Muscle of back (tissue), 3 donors: ENCODE measurements at regions not wholly inside any gene's neighbourhood (a gene's known extent, or its start where the extent isn't known, plus 50 kb on each side); places are given as distances from the start of the nearest gene placed in this dataset.
"Not testable (repeated sequence)": the region's sequence is repeated elsewhere in the genome, so short reads cannot be mapped to it uniquely, and the experiment has no call there.

Source experiments
- DNase-seq, 3 donors: peaks; one replicate each; pipeline versions ENCODE4 v3.0.0 to v3.0.0-alpha.2; 2013

GRCh38 chr13:62119739-62120700 lies 704.4 kb upstream of the PCDH20 start:
- DNase-seq, result peak; percentile 11 to 35 (median 15)

DNA sequence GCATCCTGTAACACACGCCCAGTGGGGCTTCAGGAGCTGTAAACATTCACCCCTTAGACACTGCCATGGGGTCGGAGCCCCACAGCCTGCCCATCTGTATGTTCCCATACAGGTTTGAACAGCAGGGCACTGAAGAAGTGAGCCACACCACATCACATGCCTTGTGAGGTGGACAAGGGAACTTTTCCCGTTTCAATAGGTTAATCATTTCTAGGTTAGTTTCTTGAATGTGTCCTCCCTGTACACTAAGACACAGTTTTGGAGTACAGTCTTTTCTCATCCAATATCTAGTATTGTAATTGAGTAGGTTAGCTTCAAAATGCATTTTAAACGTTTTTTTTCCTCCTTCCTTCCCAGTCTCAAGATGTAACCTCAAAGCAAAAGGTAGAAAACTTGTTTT lies 700.2 kb upstream of the PCDH20 start:
- no peak for DNase-seq

- no peak for DNase-seq
Observed at GRCh38 chr13:62113179-62113578, 697.5 kb upstream of the PCDH20 start.

GRCh38 chr13:62110079-62110478 lies 694.4 kb upstream of the PCDH20 start:
- no peak for DNase-seq

DNA sequence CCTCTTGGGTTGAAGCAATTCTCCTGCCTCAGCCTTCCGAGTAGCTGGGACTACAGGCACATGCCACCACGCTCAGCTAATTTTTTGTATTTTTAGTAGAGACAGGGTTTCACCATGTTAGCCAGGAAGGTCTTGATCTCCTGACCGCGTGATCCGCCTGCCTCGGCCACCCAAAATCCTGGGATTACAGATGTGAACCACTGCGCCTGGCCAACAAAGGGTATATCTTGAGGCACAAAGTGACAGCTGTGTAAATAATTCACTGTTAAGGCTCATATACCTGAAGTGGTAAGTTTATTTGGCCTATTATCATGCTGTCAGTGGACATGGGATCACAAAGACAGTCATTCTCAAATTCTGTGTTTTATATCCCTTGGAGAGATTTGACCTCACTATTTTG lies 688.5 kb upstream of the PCDH20 start:
- DNase-seq, result not testable (repeated sequence)

DNA sequence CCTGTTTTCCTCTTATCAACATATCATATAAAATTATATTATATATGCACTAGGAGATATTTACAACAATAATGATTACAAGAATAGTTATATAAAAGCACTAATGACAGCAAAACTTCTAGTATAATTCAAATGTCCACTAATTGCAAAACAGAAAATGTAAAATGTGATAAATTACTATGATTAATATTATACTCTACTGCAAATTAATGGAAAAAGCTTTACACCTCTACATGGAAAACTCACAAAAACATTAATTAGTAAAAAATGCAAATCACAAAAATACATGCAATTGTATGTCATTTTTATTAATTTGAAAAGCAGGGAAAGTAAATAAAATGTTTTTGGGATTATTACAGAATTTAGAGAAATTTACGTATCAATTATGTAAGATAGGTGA lies 681.0 kb upstream of the PCDH20 start:
- no peak for DNase-seq

DNA sequence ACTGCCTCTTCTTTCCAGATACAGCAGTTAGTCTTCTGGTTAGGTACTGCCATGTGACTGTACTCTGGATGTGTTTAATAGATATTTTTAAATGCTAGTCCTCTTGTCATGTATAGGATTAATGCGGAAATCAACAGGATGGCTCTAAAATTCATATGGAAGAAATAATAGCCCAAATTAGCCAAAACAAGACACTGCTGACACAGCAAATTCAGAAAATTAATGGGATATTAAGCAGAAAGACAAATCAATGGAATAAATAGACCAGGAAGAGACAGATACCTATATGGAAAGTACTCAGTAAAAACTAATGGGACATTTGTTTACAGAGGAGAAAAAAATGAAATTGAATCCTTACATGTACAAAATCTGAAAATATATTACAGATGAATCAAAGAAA lies 679.3 kb upstream of the PCDH20 start:
- DNase-seq, result no peak

GRCh38 chr13:62093984-62094780 lies 678.5 kb upstream of the PCDH20 start:
- DNase-seq, result no peak

DNA sequence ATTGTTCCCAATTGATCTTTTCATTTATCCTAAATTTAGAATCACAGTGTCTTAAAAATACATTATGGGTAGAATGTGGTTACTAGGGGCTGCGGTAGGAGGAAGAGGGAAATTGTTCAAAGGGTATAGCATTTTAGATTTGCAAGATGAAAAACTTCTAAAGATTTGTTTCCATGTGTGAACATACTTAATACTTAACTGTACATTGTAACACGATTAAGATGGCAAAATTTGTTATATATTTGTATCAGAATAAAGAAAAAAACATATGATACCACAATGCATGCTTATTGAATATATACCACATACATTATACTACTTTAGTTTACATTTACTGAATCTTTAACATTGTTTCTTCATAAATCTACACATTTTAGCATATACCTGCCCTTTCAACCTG lies 677.3 kb upstream of the PCDH20 start:
- DNase-seq, result no peak

GRCh38 chr13:62092536-62092935 lies 676.9 kb upstream of the PCDH20 start:
- DNase-seq, result no peak

DNA sequence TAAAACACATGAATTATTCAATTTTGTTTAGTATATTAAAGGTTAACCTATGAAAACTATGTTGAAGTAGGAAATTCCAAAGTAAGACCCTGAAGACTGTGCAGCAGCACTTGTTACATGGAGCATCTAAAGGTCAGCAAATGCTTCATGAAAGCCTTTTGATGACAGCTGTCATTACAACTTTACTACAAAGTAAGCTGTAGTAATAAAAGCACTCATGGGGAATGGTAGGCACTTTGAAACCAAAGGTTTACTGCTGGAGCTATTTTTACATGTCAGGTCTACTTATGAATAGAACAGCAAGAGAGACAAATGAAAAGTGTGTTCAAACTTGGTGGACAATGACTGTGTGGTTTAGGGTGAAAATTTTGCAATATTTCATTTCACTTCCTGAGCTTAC lies 672.5 kb upstream of the PCDH20 start:
- DNase-seq, result no peak

- no peak for DNase-seq
Observed at GRCh38 chr13:62087124-62087523, 671.5 kb upstream of the PCDH20 start.

- DNase-seq, result no peak
Observed at GRCh38 chr13:62085337-62086229, 669.9 kb upstream of the PCDH20 start.

DNA sequence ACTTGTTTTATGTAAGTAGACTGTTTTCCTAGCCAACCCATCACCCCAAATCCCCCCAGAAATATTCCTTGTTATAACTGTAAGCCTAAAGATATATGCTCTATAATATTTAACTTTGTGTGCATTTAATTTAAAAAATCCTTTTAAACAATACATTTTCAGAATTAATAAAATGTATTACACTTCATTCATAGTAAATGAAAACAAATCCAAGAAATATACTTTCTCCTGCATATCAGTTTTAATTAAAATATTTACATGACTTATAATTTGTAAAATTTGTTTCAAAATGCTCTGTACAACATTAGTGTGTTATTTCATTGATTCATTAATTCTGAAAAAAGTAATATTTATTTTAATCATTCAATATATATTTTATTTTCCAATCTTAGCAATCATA lies 669.1 kb upstream of the PCDH20 start:
- DNase-seq, result no peak

DNA sequence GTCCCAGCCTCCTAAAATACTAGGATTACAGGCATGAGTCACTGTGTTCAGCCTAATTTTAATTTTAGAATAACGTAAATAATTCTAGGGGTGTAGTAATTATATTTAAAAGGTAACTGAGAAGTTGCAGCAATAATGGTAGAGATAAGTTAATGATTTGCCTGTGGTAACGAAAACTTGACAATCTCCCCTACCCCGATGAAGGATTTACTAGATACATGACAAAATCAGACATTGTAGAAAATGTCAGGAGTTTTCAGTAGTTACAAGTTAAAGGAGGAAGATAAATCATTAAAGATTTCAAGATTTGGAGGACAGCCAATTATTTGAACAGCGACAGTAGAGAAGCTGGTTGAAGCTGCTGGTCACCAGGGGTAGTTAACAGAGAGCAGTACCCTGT lies 652.2 kb upstream of the PCDH20 start:
- DNase-seq, result no peak

- DNase-seq, result no peak
Observed at GRCh38 chr13:62065016-62065415, 649.4 kb upstream of the PCDH20 start.

- DNase-seq, result no peak
Observed at GRCh38 chr13:62061751-62062150, 646.1 kb upstream of the PCDH20 start.

GRCh38 chr13:62060570-62060969 lies 644.9 kb upstream of the PCDH20 start:
- DNase-seq, result no peak

- no peak for DNase-seq
Observed at GRCh38 chr13:62057286-62057685, 641.6 kb upstream of the PCDH20 start.

DNA sequence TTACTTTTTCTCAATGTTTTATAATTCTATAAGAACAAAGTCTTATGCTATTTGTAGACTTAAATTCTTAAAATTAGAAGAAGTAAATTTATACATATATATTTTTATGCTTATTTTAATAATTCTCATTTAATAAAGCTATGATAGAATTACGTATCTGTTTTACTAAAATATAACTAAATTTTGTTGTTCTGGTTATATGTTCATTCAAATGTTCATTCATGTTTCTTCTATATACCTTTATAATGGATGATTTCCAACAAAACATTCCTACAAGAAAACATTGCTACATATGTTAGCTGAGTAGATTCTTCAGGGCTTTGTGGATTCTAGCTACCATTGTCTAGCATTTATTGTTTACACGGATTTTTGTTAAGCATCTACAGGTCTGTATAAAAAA lies 634.3 kb upstream of the PCDH20 start:
- DNase-seq, result no peak

- DNase-seq, result no peak
Observed at GRCh38 chr13:62046512-62046911, 630.9 kb upstream of the PCDH20 start.

GRCh38 chr13:62043600-62043999 lies 628.0 kb upstream of the PCDH20 start:
- DNase-seq, result no peak
